Tibial nerve (tissue), 4 donors: ENCODE measurements at regions not wholly inside any gene's neighbourhood (a gene's known extent, or its start where the extent isn't known, plus 50 kb on each side); places are given as distances from the start of the nearest gene placed in this dataset.

Experiments used
- DNase-seq, 2 donors: peaks; one replicate each; pipeline ENCODE4 v3.0.0-alpha.2; 2019; ENCODE audit warnings: low spot score in 2 of 2
- H3K27ac ChIP-seq, 4 donors: fragments of 200-600 bp; sonication (generic) in 3 of 4; one replicate each; pipeline ENCODE4 v1.5.1; 2017 to 2019; ENCODE audit warnings: mild to moderate bottlenecking in 1 of 4
- H3K27me3 ChIP-seq, 2 donors: fragments of 200-600 bp; sonication (generic) in 1 of 2; one replicate each; pipeline versions ENCODE4 v1.5.1 to v1.6.0; 2017 to 2019
- H3K36me3 ChIP-seq, 3 donors: fragments of 200-600 bp; sonication (generic); one replicate each; pipeline ENCODE4 v1.5.1; 2018 to 2019
- H3K4me1 ChIP-seq, 4 donors: fragments of 200-600 bp; sonication (generic) in 3 of 4; one replicate each; pipeline ENCODE4 v1.5.1; 2017 to 2019
- H3K4me3 ChIP-seq, 4 donors: fragments of 200-600 bp; sonication (generic) in 3 of 4; one replicate each; pipeline ENCODE4 v1.5.1; 2017 to 2019; ENCODE audit warnings: mild to moderate bottlenecking in 1 of 4, moderate library complexity in 1 of 4
- H3K9me3 ChIP-seq, 4 donors: fragments of 200-600 bp; sonication (generic) in 3 of 4; one replicate each; pipeline ENCODE4 v1.5.1; 2017 to 2019
- CTCF ChIP-seq, 5 experiments: fragments of 200-600 bp in 3 of 5; fragments of 450-650 bp in 2 of 5; sonication (generic) in 3 of 5; IDR thresholded peaks; one replicate each; pipeline ENCODE4 v1.5.1; 2016 to 2019; ENCODE audit warnings: antibody characterized with exemption in 5 of 5, mild to moderate bottlenecking in 3 of 5, moderate library complexity in 2 of 5
- EP300 ChIP-seq, 2 donors: sonication (generic); formaldehyde crosslinking; IDR thresholded peaks; one replicate each; pipeline ENCODE4 v1.6.1; 2017; ENCODE audit warnings: antibody characterized with exemption in 2 of 2, mild to moderate bottlenecking in 1 of 2
- POLR2A ChIP-seq, 2 donors: fragments of 450-650 bp; IDR thresholded peaks; one replicate each; pipeline ENCODE4 v1.6.1; 2017; ENCODE audit warnings: antibody characterized with exemption in 2 of 2, mild to moderate bottlenecking in 2 of 2, moderate library complexity in 2 of 2
- WGBS, 2 donors: methylation state at CpG; one replicate each; pipeline ENCODE4 v1.1.5; 2018; 5-methylcytosine and 5-hydroxymethylcytosine counted together

- no peak overlapping the region for H3K4me3 ChIP-seq
- DNase-seq, result no peak
- no peaks in the 10 kb centered on the region for H3K36me3 ChIP-seq
- 53 to 62% methylated on average over 11 of the region's 11 CpGs for WGBS, 2 donors
- H3K27me3 ChIP-seq, result no peaks in the 10 kb centered on the region
- peaks cover 0 to 16% (median 2%) of the 10 kb centered on the region in 4 donors for H3K9me3 ChIP-seq
- peaks cover 0 to 12% (median 0%) of the 10 kb centered on the region in 4 donors for H3K4me1 ChIP-seq
- TF ChIP-seq CTCF (IDR thresholded peaks at IDR 0.05) (no peak), EP300 (IDR thresholded peaks at IDR 0.05) (no peak), POLR2A (IDR thresholded peaks at IDR 0.05) (no peak)
- no peak overlapping the region for H3K27ac ChIP-seq
These were observed 431.8 kb upstream of the MYT1L start for GRCh38 chr2:2762913-2763312.

GRCh38 chr2:2762166-2762908 lies 431.3 kb upstream of the MYT1L start:
- Histone ChIP-seq H3K4me3 (no peak overlapping the region), H3K27me3 (no peaks in the 10 kb centered on the region), H3K27ac (no peak overlapping the region), H3K36me3 (no peaks in the 10 kb centered on the region), H3K4me1 (peaks cover 0 to 12% (median 0%) of the 10 kb centered on the region in 4 donors), H3K9me3 (peaks cover 0 to 16% (median 2%) of the 10 kb centered on the region in 4 donors)
- TF ChIP-seq EP300 (IDR thresholded peaks at IDR 0.05), result no peak
- no peak for TF ChIP-seq POLR2A (IDR thresholded peaks at IDR 0.05)
- TF ChIP-seq CTCF (IDR thresholded peaks at IDR 0.05), result no peak
- no peak for DNase-seq
- WGBS, 2 donors, result 74 to 83% methylated on average over 11 to 13 of the region's 17 CpGs

- 61 to 71% methylated on average over 10 of the region's 10 CpGs for WGBS, 2 donors
These were observed 427.8 kb upstream of the MYT1L start for GRCh38 chr2:2758793-2759367.

DNA sequence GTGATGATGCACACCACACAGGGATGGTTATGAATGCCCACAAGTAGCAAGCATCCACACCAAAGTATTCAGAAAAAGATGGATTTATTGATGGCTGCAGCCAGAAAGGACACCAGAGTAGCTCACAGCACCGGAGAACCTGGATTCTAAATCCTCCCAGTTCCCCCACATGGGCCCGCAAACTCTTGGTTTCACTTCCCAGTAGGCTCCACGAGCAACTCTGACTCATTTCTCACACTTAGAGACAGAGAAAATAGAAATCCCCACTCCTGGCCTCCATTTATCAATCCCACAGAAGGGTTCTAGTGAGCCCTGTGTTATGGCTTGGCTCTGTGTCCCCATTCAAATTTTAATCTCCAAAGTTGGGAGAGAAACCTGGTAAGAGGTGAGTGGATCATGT lies 426.7 kb upstream of the MYT1L start:
- Histone ChIP-seq H3K9me3 (peaks cover 0 to 26% (median 2%) of the 10 kb centered on the region in 4 donors), H3K27me3 (no peaks in the 10 kb centered on the region), H3K36me3 (no peaks in the 10 kb centered on the region), H3K27ac (no peak overlapping the region), H3K4me3 (no peak overlapping the region), H3K4me1 (no peaks in the 10 kb centered on the region)
- TF ChIP-seq POLR2A (IDR thresholded peaks at IDR 0.05) (no peak), CTCF (IDR thresholded peaks at IDR 0.05) (no peak), EP300 (IDR thresholded peaks at IDR 0.05) (no peak)
- WGBS, 2 donors, result 64 to 70% methylated on average over 3 of the region's 3 CpGs
- DNase-seq, result no peak

More at GRCh38 chr2:2758793-2759367, 427.8 kb upstream of the MYT1L start:
- Histone ChIP-seq H3K36me3 (no peaks in the 10 kb centered on the region), H3K27ac (no peak overlapping the region), H3K9me3 (peaks cover 0 to 18% (median 2%) of the 10 kb centered on the region in 4 donors), H3K4me3 (no peak overlapping the region), H3K4me1 (peaks cover 0 to 5% (median 0%) of the 10 kb centered on the region in 4 donors), H3K27me3 (no peaks in the 10 kb centered on the region)
- TF ChIP-seq CTCF (IDR thresholded peaks at IDR 0.05), result no peak
- TF ChIP-seq POLR2A (IDR thresholded peaks at IDR 0.05), result no peak
- no peak for TF ChIP-seq EP300 (IDR thresholded peaks at IDR 0.05)
- no peak for DNase-seq

DNA sequence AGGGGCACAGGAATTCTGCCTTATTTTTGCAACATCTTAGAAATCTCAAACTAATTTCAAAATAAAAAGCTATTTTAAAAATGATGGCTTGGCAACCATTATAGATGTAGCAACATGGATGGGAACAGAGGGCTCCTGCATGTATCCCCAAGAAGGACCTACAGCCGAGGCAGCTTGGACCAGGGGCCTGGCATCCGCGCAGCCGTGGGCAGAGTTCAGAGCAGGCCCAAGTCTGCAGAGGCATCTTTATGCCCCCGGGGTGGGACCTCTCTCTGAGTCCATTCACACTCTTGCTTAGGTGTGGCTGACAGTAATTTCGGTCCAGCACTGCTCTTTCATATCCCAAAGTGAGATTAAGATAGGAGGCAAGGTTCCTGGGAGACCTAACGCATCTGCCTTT lies 425.8 kb upstream of the MYT1L start:
- H3K36me3 ChIP-seq, result no peaks in the 10 kb centered on the region
- no peaks in the 10 kb centered on the region for H3K27me3 ChIP-seq
- H3K27ac ChIP-seq, result no peak overlapping the region
- H3K9me3 ChIP-seq, result peaks cover 0 to 26% (median 2%) of the 10 kb centered on the region in 4 donors
- DNase-seq, result no peak
- H3K4me3 ChIP-seq, result no peak overlapping the region
- H3K4me1 ChIP-seq, result no peaks in the 10 kb centered on the region
- TF ChIP-seq EP300 (IDR thresholded peaks at IDR 0.05), result no peak
- WGBS, 2 donors, result 88 to 90% methylated on average over 7 of the region's 7 CpGs
